HS-27A (cell line): ENCODE measurements at regions not wholly inside any gene's neighbourhood (a gene's known extent, or its start where the extent isn't known, plus 50 kb on each side); places are given as distances from the start of the nearest gene placed in this dataset.
"Not testable (repeated sequence)": the region's sequence is repeated elsewhere in the genome, so short reads cannot be mapped to it uniquely, and the experiment has no call there.

ENCODE experiments used
- DNase-seq: peaks from one replicate; pipeline ENCODE4 v3.0.0-alpha.2; 2012; ENCODE audit warnings: low read depth, missing footprints

GRCh38 chr5:75002271-75002670, 50.1 kb downstream of the GCNT4 start:
- DNase-seq, result no peak

- DNase-seq, result no peak
These were observed 56.4 kb downstream of the GCNT4 start for GRCh38 chr5:74995926-74996325.

- no peak for DNase-seq
These were observed 57.5 kb downstream of the GCNT4 start for GRCh38 chr5:74994826-74995225.

GRCh38 chr5:74993743-74994142, 58.6 kb downstream of the GCNT4 start:
- no peak for DNase-seq

GRCh38 chr5:74992791-74993190, 59.6 kb downstream of the GCNT4 start:
- DNase-seq, result no peak

- no peak for DNase-seq
These were observed 60.8 kb downstream of the GCNT4 start for GRCh38 chr5:74991522-74991921.

- no peak for DNase-seq
These were observed 62.2 kb downstream of the GCNT4 start for GRCh38 chr5:74990194-74990593.

GRCh38 chr5:74988273-74988983, 63.9 kb downstream of the GCNT4 start:
- DNase-seq, result no peak

- no peak for DNase-seq
These were observed 74.0 kb downstream of the GCNT4 start for GRCh38 chr5:74978345-74978744.

- DNase-seq, result no peak
These were observed 74.9 kb downstream of the GCNT4 start for GRCh38 chr5:74977471-74977870.

- DNase-seq, result no peak
These were observed 75.7 kb downstream of the GCNT4 start for GRCh38 chr5:74976651-74977050.

GRCh38 chr5:74975582-74975981, 76.8 kb downstream of the GCNT4 start:
- DNase-seq, result no peak

GRCh38 chr5:74974451-74975091, 77.8 kb downstream of the GCNT4 start:
- DNase-seq, result no peak

GRCh38 chr5:74973694-74974093, 78.7 kb downstream of the GCNT4 start:
- no peak for DNase-seq

GRCh38 chr5:74971947-74972460, 80.4 kb downstream of the GCNT4 start:
- DNase-seq, result no peak

- DNase-seq, result not testable (repeated sequence)
These were observed 81.5 kb downstream of the GCNT4 start for GRCh38 chr5:74970891-74971290.

GRCh38 chr5:74969726-74970125, 82.6 kb downstream of the GCNT4 start:
- DNase-seq, result no peak

- DNase-seq, result no peak
These were observed 86.0 kb downstream of the GCNT4 start for GRCh38 chr5:74966141-74967026.

GRCh38 chr5:74963407-74963806, 89.0 kb downstream of the GCNT4 start:
- no peak for DNase-seq

GRCh38 chr5:74957906-74958305, 91.7 kb upstream of the FAM169A start:
- no peak for DNase-seq

- no peak for DNase-seq
These were observed 91.0 kb upstream of the FAM169A start for GRCh38 chr5:74957029-74957784.

- no peak for DNase-seq
These were observed 90.1 kb upstream of the FAM169A start for GRCh38 chr5:74956278-74956677.
